Mucosa of descending colon (tissue), 3 donors: ENCODE measurements at regions not wholly inside any gene's neighbourhood (a gene's known extent, or its start where the extent isn't known, plus 50 kb on each side); places are given as distances from the start of the nearest gene placed in this dataset.
A peak's percentile ranks its signal among the peaks of the same experiment; 100 is the strongest.

ENCODE experiments used
- ATAC-seq: fragments of 200-7000 bp; cut with Tn5 transposase; one replicate; pipeline ENCODE4 v1.9.1; 2020; ENCODE audit warnings: mild to moderate bottlenecking, moderate library complexity
- DNase-seq, 3 donors: peaks; one replicate each; pipeline ENCODE4 v3.0.0-alpha.2; 2020
- H3K36me3 ChIP-seq: fragments of 200-600 bp; one replicate; pipeline ENCODE4 v1.8.0; 2021; ENCODE audit warnings: low read depth, mild to moderate bottlenecking
- H3K4me1 ChIP-seq: fragments of 200-600 bp; one replicate; pipeline ENCODE4 v1.8.0; 2021; ENCODE audit warnings: low read depth, mild to moderate bottlenecking
- H3K4me3 ChIP-seq: fragments of 200-600 bp; one replicate; pipeline ENCODE4 v1.8.0; 2021; ENCODE audit warnings: mild to moderate bottlenecking
- H3K9me3 ChIP-seq: fragments of 200-600 bp; one replicate; pipeline ENCODE4 v1.8.0; 2021; ENCODE audit warnings: mild to moderate bottlenecking
- CTCF ChIP-seq: fragments of 200-600 bp; IDR thresholded peaks from one replicate; pipeline ENCODE4 v1.8.0; 2022; ENCODE audit warnings: antibody characterized with exemption, mild to moderate bottlenecking
- intact Hi-C, 2 donors: fragments of 100-400 bp; cut with DNase I in 1 of 2; cut with micrococcal nuclease in 1 of 2; formaldehyde crosslinking; loops; one replicate each; pipeline versions ENCODE4 v1.11.0 to v1.11.1; 2022; cut with DNase I, micrococcal nuclease
- donor health status: DM: no; HTN: no; CAD: no; lungs with moderate emphysema.
- donor health status: DM: no; HTN: no; CAD: no.
- donor health status: DM: no; HTN: yes; CAD: no.

GRCh38 chr11:88404932-88405710 is 67.6 kb upstream of the CTSC start:
- intact Hi-C loops: no loop called here
- no peak for DNase-seq
- ATAC-seq: no peak
- Histone ChIP-seq H3K9me3 (no peaks in the 10 kb centered on the region), H3K4me3 (no peak overlapping the region), H3K36me3 (no peaks in the 10 kb centered on the region), H3K4me1 (no peaks in the 10 kb centered on the region)
- no peak for TF ChIP-seq CTCF

GRCh38 chr11:88404391-88404790 is 66.9 kb upstream of the CTSC start:
- TF ChIP-seq CTCF: no peak
- intact Hi-C loops: no loop called here
- H3K36me3 ChIP-seq: no peaks in the 10 kb centered on the region
- no peak overlapping the region for H3K4me3 ChIP-seq
- no peaks in the 10 kb centered on the region for H3K4me1 ChIP-seq
- DNase-seq: no peak
- ATAC-seq: no peak
- H3K9me3 ChIP-seq: no peaks in the 10 kb centered on the region

- Histone ChIP-seq H3K36me3 (no peaks in the 10 kb centered on the region), H3K4me3 (no peak overlapping the region), H3K9me3 (no peaks in the 10 kb centered on the region), H3K4me1 (no peaks in the 10 kb centered on the region)
- intact Hi-C loops: no loop called here
- DNase-seq (no peak), ATAC-seq (no peak)
- no peak for TF ChIP-seq CTCF
These were observed 65.2 kb upstream of the CTSC start for GRCh38 chr11:88402784-88403183.

GRCh38 chr11:88402192-88402715 is 64.7 kb upstream of the CTSC start:
- intact Hi-C loops: no loop called here
- no peaks in the 10 kb centered on the region for H3K4me1 ChIP-seq
- DNase-seq (no peak), ATAC-seq (peak; percentile 28)
- TF ChIP-seq CTCF: no peak
- H3K9me3 ChIP-seq: no peaks in the 10 kb centered on the region
- no peak overlapping the region for H3K4me3 ChIP-seq
- H3K36me3 ChIP-seq: no peaks in the 10 kb centered on the region

GRCh38 chr11:88398791-88399570 is 61.4 kb upstream of the CTSC start:
- DNase-seq (no peak), ATAC-seq (no peak)
- Histone ChIP-seq H3K4me3 (no peak overlapping the region), H3K36me3 (no peaks in the 10 kb centered on the region), H3K4me1 (no peaks in the 10 kb centered on the region), H3K9me3 (no peaks in the 10 kb centered on the region)
- intact Hi-C loops: no loop called here
- no peak for TF ChIP-seq CTCF
